ENCODE measurements at regions not wholly inside any gene's neighbourhood (a gene's known extent, or its start where the extent isn't known, plus 50 kb on each side); places are given as distances from the start of the nearest gene placed in this dataset.

DNA sequence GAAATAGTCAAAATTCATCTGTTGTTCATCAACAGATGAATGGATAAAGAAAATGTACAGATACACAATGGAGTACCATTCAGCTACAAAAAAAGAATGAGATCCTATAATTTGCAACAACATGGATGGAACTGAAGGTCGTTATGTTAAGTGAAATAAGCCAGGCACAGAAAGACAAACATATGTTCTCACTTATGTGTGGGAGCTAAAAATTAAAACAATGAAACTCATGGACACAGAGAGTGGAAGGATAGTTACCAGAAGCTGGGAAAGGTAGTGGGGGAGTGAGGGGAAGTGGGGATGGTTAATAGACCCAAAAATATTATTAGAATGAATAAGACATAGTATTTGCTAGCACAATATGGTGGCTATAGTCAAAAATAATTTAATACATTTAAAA is 70.0 kb upstream of the KCNMA1 start:
- TF ChIP-seq, protein P1, sequence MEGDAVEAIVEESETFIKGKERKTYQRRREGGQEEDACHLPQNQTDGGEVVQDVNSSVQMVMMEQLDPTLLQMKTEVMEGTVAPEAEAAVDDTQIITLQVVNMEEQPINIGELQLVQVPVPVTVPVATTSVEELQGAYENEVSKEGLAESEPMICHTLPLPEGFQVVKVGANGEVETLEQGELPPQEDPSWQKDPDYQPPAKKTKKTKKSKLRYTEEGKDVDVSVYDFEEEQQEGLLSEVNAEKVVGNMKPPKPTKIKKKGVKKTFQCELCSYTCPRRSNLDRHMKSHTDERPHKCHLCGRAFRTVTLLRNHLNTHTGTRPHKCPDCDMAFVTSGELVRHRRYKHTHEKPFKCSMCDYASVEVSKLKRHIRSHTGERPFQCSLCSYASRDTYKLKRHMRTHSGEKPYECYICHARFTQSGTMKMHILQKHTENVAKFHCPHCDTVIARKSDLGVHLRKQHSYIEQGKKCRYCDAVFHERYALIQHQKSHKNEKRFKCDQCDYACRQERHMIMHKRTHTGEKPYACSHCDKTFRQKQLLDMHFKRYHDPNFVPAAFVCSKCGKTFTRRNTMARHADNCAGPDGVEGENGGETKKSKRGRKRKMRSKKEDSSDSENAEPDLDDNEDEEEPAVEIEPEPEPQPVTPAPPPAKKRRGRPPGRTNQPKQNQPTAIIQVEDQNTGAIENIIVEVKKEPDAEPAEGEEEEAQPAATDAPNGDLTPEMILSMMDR (IDR thresholded peaks at IDR 0.05) = no peak
- TF ChIP-seq POLR2A (IDR thresholded peaks at IDR 0.05) = no peak
